Testis (tissue), 2 donors: ENCODE measurements at regions not wholly inside any gene's neighbourhood (a gene's known extent, or its start where the extent isn't known, plus 50 kb on each side); places are given as distances from the start of the nearest gene placed in this dataset.

Experiments
- POLR2A ChIP-seq: fragments of 450-650 bp; IDR thresholded peaks from one replicate; pipeline ENCODE4 v1.6.1; 2017; ENCODE audit warnings: antibody characterized with exemption, mild to moderate bottlenecking, moderate library complexity
- TF ChIP-seq, protein P1 (sequence below), 3 experiments: fragments of 450-650 bp in 2 of 3; fragments of 200-600 bp in 1 of 3; sonication (generic) in 1 of 3; IDR thresholded peaks; one replicate each; pipeline ENCODE4 v1.5.1; 2016 to 2019; ENCODE audit warnings: antibody characterized with exemption in 3 of 3, mild to moderate bottlenecking in 2 of 3, moderate library complexity in 1 of 3

GRCh38 chr12:91377436-91377835 is 194.8 kb upstream of the DCN start:
- TF ChIP-seq, protein P1, sequence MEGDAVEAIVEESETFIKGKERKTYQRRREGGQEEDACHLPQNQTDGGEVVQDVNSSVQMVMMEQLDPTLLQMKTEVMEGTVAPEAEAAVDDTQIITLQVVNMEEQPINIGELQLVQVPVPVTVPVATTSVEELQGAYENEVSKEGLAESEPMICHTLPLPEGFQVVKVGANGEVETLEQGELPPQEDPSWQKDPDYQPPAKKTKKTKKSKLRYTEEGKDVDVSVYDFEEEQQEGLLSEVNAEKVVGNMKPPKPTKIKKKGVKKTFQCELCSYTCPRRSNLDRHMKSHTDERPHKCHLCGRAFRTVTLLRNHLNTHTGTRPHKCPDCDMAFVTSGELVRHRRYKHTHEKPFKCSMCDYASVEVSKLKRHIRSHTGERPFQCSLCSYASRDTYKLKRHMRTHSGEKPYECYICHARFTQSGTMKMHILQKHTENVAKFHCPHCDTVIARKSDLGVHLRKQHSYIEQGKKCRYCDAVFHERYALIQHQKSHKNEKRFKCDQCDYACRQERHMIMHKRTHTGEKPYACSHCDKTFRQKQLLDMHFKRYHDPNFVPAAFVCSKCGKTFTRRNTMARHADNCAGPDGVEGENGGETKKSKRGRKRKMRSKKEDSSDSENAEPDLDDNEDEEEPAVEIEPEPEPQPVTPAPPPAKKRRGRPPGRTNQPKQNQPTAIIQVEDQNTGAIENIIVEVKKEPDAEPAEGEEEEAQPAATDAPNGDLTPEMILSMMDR (IDR thresholded peaks at IDR 0.05): no peak
- TF ChIP-seq POLR2A: no peak
